OCI-LY1 (cell line): ENCODE measurements at regions not wholly inside any gene's neighbourhood (a gene's known extent, or its start where the extent isn't known, plus 50 kb on each side); places are given as distances from the start of the nearest gene placed in this dataset.

ENCODE experiments used
- H2AFZ ChIP-seq: fragments of 200-600 bp; sonication (generic), shearing (Covaris generic); 2 replicates; pipeline ENCODE4 v1.6.0; 2014; ENCODE audit warnings: antibody characterized with exemption, mild to moderate bottlenecking, low read length
- H3F3A ChIP-seq: fragments of 200-600 bp; sonication (generic), shearing (Covaris generic); 2 replicates; pipeline ENCODE4 v1.6.0; 2014; ENCODE audit warnings: mild to moderate bottlenecking, antibody characterized with exemption, low read length, moderate library complexity; ENCODE audit not compliant: insufficient read depth
- H3K27ac ChIP-seq: fragments of 200-600 bp; sonication (generic); 2 replicates; pipeline ENCODE4 v1.5.1; 2014; ENCODE audit warnings: low read length, mixed run types, mild to moderate bottlenecking, low read depth; ENCODE audit not compliant: poor library complexity, severe bottlenecking
- H3K27me3 ChIP-seq: fragments of 200-600 bp; sonication (generic); 2 replicates; pipeline ENCODE4 v1.6.0; 2014; ENCODE audit warnings: antibody characterized with exemption, mild to moderate bottlenecking, low read length, moderate library complexity; ENCODE audit not compliant: insufficient read depth
- H3K36me3 ChIP-seq: fragments of 200-600 bp; sonication (generic); 2 replicates; pipeline ENCODE4 v1.6.1; 2014; ENCODE audit warnings: mild to moderate bottlenecking, antibody characterized with exemption, low read length, moderate library complexity, mixed read lengths; ENCODE audit not compliant: insufficient read depth
- H3K4me1 ChIP-seq: fragments of 200-600 bp; sonication (generic); 2 replicates; pipeline ENCODE4 v1.5.1; 2014; ENCODE audit warnings: mild to moderate bottlenecking, low read length, moderate library complexity; ENCODE audit not compliant: insufficient read depth, severe bottlenecking
- H3K4me2 ChIP-seq: fragments of 200-600 bp; sonication (generic), shearing (Covaris generic); 2 replicates; pipeline ENCODE4 v1.6.1; 2014; ENCODE audit warnings: low read length
- H3K4me3 ChIP-seq: fragments of 200-600 bp; sonication (generic); 2 replicates; pipeline ENCODE4 v1.5.1; 2014; ENCODE audit warnings: low read length, low read depth, mild to moderate bottlenecking, mixed read lengths; ENCODE audit not compliant: poor library complexity, severe bottlenecking
- H3K79me2 ChIP-seq: fragments of 200-600 bp; shearing (Covaris generic); 2 replicates; pipeline ENCODE4 v1.6.1; 2016; ENCODE audit warnings: mixed run types, low read length, mixed read lengths; ENCODE audit not compliant: insufficient read depth
- H3K9ac ChIP-seq: fragments of 200-600 bp; sonication (generic), shearing (Covaris generic); 2 replicates; pipeline ENCODE4 v1.6.1; 2014; ENCODE audit warnings: mild to moderate bottlenecking, low read length, mixed read lengths
- H3K9me2 ChIP-seq: fragments of 200-600 bp; sonication (generic), shearing (Covaris generic); 2 replicates; pipeline ENCODE4 v1.6.1; 2014; ENCODE audit warnings: low read depth, mild to moderate bottlenecking, low read length, mixed read lengths
- H3K9me3 ChIP-seq: fragments of 200-600 bp; shearing (Covaris generic); 2 replicates; pipeline ENCODE4 v1.6.1; 2014; ENCODE audit warnings: low read length, mixed read lengths
- H4K20me1 ChIP-seq: fragments of 200-600 bp; sonication (generic), shearing (Covaris generic); 2 replicates; pipeline ENCODE4 v1.6.0; 2016; ENCODE audit warnings: mild to moderate bottlenecking, low read length; ENCODE audit not compliant: insufficient read depth
- CTCF ChIP-seq: fragments of 200-600 bp; sonication (generic), shearing (Covaris generic); IDR thresholded peaks from 2 replicates; pipeline ENCODE4 v1.5.1; 2017; ENCODE audit warnings: mild to moderate bottlenecking, antibody characterized with exemption, low read length, moderate library complexity, mixed read lengths
- EZH2 ChIP-seq: fragments of 200-600 bp; sonication (generic), shearing (Covaris generic); IDR thresholded peaks from 2 replicates; pipeline ENCODE4 v1.8.0; 2017; ENCODE audit warnings: borderline replicate concordance, mixed run types, mild to moderate bottlenecking, antibody characterized with exemption, low read length, moderate library complexity, mixed read lengths

- Histone ChIP-seq H3K9me3 (no peaks in the 10 kb centered on the region), H3K4me1 (no peaks in the 10 kb centered on the region), H2AFZ (no peak overlapping the region), H3K9me2 (no peaks in the 10 kb centered on the region), H3K27ac (no peak overlapping the region), H3K79me2 (no peaks in the 10 kb centered on the region), H3K36me3 (no peaks in the 10 kb centered on the region), H3K27me3 (no peaks in the 10 kb centered on the region), H3F3A (no peaks in the 10 kb centered on the region), H3K9ac (no peak overlapping the region), H4K20me1 (no peaks in the 10 kb centered on the region), H3K4me2 (no peak overlapping the region), H3K4me3 (no peak overlapping the region)
- TF ChIP-seq EZH2 (no peak), CTCF (no peak)
Observed at GRCh38 chr7:84682543-84682942, 488.0 kb upstream of the SEMA3A start.

GRCh38 chr7:84678841-84679240 is 484.3 kb upstream of the SEMA3A start:
- Histone ChIP-seq H3K9me2 (no peaks in the 10 kb centered on the region), H3K9ac (no peak overlapping the region), H3K36me3 (no peaks in the 10 kb centered on the region), H3K27me3 (no peaks in the 10 kb centered on the region), H3K27ac (no peak overlapping the region), H3K79me2 (no peaks in the 10 kb centered on the region), H4K20me1 (no peaks in the 10 kb centered on the region), H3K9me3 (no peaks in the 10 kb centered on the region), H3K4me2 (no peak overlapping the region), H2AFZ (no peak overlapping the region), H3K4me3 (no peak overlapping the region), H3F3A (no peaks in the 10 kb centered on the region), H3K4me1 (no peaks in the 10 kb centered on the region)
- no peak for TF ChIP-seq EZH2
- TF ChIP-seq CTCF, result no peak

- Histone ChIP-seq H4K20me1 (no peaks in the 10 kb centered on the region), H2AFZ (no peak overlapping the region), H3K4me3 (no peak overlapping the region), H3K27me3 (no peaks in the 10 kb centered on the region), H3F3A (no peaks in the 10 kb centered on the region), H3K4me2 (no peak overlapping the region), H3K36me3 (no peaks in the 10 kb centered on the region), H3K4me1 (no peaks in the 10 kb centered on the region), H3K9ac (no peak overlapping the region), H3K9me3 (no peaks in the 10 kb centered on the region), H3K27ac (no peak overlapping the region), H3K9me2 (no peaks in the 10 kb centered on the region), H3K79me2 (no peaks in the 10 kb centered on the region)
- TF ChIP-seq EZH2 (no peak), CTCF (no peak)
Observed at GRCh38 chr7:84677117-84677732, 482.6 kb upstream of the SEMA3A start.
